Activated T-helper 17 cell treated with anti-CD3 and anti-CD28 coated beads, Interleukin-2, amount 50 U/mL, for 72 hours (primary cell): ENCODE measurements at regions not wholly inside any gene's neighbourhood (a gene's known extent, or its start where the extent isn't known, plus 50 kb on each side); places are given as distances from the start of the nearest gene placed in this dataset.
"Not testable (repeated sequence)": the region's sequence is repeated elsewhere in the genome, so short reads cannot be mapped to it uniquely, and the experiment has no call there.

Experiments used
- ATAC-seq: fragments of 150-1000 bp; cut with Tn5 transposase; replicated peaks from 2 replicates; pipeline ENCODE4 v1.10.0; 2021; ENCODE audit warnings: mild to moderate bottlenecking, moderate library complexity
- H3K27ac Mint-ChIP-seq: one replicate; pipeline ENCODE4 v1.8.0; 2022; ENCODE audit warnings: mixed read lengths
- H3K27me3 Mint-ChIP-seq: one replicate; pipeline ENCODE4 v1.8.0; 2022; ENCODE audit warnings: mixed read lengths
- H3K36me3 Mint-ChIP-seq: one replicate; pipeline ENCODE4 v1.8.0; 2022; ENCODE audit warnings: low read depth, mild to moderate bottlenecking, mixed read lengths
- H3K4me1 Mint-ChIP-seq: one replicate; pipeline ENCODE4 v1.8.0; 2022; ENCODE audit warnings: mixed read lengths
- H3K4me3 Mint-ChIP-seq: one replicate; pipeline ENCODE4 v1.8.0; 2022; ENCODE audit warnings: mild to moderate bottlenecking, mixed read lengths
- H3K9me3 Mint-ChIP-seq: one replicate; pipeline ENCODE4 v1.8.0; 2022; ENCODE audit warnings: mixed read lengths

GRCh38 chr3:190176106-190176505 is 55.4 kb upstream of the P3H2 start:
- not testable (repeated sequence) for H3K4me1 Mint-ChIP-seq, ATAC-seq, H3K4me3 Mint-ChIP-seq, H3K27me3 Mint-ChIP-seq, H3K9me3 Mint-ChIP-seq, H3K27ac Mint-ChIP-seq, H3K36me3 Mint-ChIP-seq

GRCh38 chr3:190175490-190175889 is 54.8 kb upstream of the P3H2 start:
- no peaks in the 10 kb centered on the region for H3K4me1 Mint-ChIP-seq
- H3K4me3 Mint-ChIP-seq: no peak overlapping the region

GRCh38 chr3:190174471-190174870 is 53.8 kb upstream of the P3H2 start:
- no peak for ATAC-seq
- Mint-ChIP-seq H3K9me3 (no peaks in the 10 kb centered on the region), H3K36me3 (no peaks in the 10 kb centered on the region), H3K4me3 (no peak overlapping the region), H3K4me1 (peaks cover 4% of the 10 kb centered on the region), H3K27ac (no peak overlapping the region), H3K27me3 (peaks cover 7% of the 10 kb centered on the region)

More at GRCh38 chr3:190175490-190175889, 54.8 kb upstream of the P3H2 start:
- Mint-ChIP-seq H3K27ac (no peak overlapping the region), H3K27me3 (peaks cover 7% of the 10 kb centered on the region), H3K9me3 (no peaks in the 10 kb centered on the region), H3K36me3 (no peaks in the 10 kb centered on the region)
- no peak for ATAC-seq

- H3K9me3 Mint-ChIP-seq: no peaks in the 10 kb centered on the region
- H3K27me3 Mint-ChIP-seq: peaks cover 7% of the 10 kb centered on the region
- ATAC-seq: no peak
- peaks cover 7% of the 10 kb centered on the region for H3K4me1 Mint-ChIP-seq
- H3K4me3 Mint-ChIP-seq: no peak overlapping the region
- H3K27ac Mint-ChIP-seq: no peak overlapping the region
- H3K36me3 Mint-ChIP-seq: no peaks in the 10 kb centered on the region
These were observed 52.7 kb upstream of the P3H2 start for GRCh38 chr3:190173426-190173825.

- peaks cover 7% of the 10 kb centered on the region for H3K27me3 Mint-ChIP-seq
- H3K9me3 Mint-ChIP-seq: no peaks in the 10 kb centered on the region
- H3K4me3 Mint-ChIP-seq: no peak overlapping the region
- peaks cover 7% of the 10 kb centered on the region for H3K4me1 Mint-ChIP-seq
- H3K36me3 Mint-ChIP-seq: no peaks in the 10 kb centered on the region
- no peak overlapping the region for H3K27ac Mint-ChIP-seq
- ATAC-seq: no peak
These were observed 52.1 kb upstream of the P3H2 start for GRCh38 chr3:190172751-190173150.
